HG02852 (cell line): ENCODE measurements at regions not wholly inside any gene's neighbourhood (a gene's known extent, or its start where the extent isn't known, plus 50 kb on each side); places are given as distances from the start of the nearest gene placed in this dataset.

Experiments used
- ATAC-seq: cut with Tn5 transposase; IDR thresholded peaks from one replicate; pipeline ENCODE4 v1.9.1; 2021; ENCODE audit warnings: mild to moderate bottlenecking, moderate library complexity; ENCODE audit not compliant: unreplicated experiment

GRCh38 chr4:121526509-121526908 lies 145.7 kb upstream of the QRFPR start:
- no peak for ATAC-seq

- ATAC-seq: no peak
These were observed 138.5 kb upstream of the QRFPR start for GRCh38 chr4:121519236-121519838.

GRCh38 chr4:121517241-121517640 lies 136.4 kb upstream of the QRFPR start:
- ATAC-seq: no peak

- ATAC-seq: no peak
These were observed 133.6 kb upstream of the QRFPR start for GRCh38 chr4:121514443-121514842.

GRCh38 chr4:121510341-121510874 lies 129.6 kb upstream of the QRFPR start:
- ATAC-seq: peak; percentile 69

GRCh38 chr4:121485190-121485804 lies 104.5 kb upstream of the QRFPR start:
- ATAC-seq: no peak

GRCh38 chr4:121484633-121485032 lies 103.8 kb upstream of the QRFPR start:
- ATAC-seq: peak; percentile 91

- no peak for ATAC-seq
These were observed 99.0 kb upstream of the QRFPR start for GRCh38 chr4:121479808-121480207.

GRCh38 chr4:121477480-121477879 lies 96.7 kb upstream of the QRFPR start:
- no peak for ATAC-seq

GRCh38 chr4:121477079-121477478 lies 96.3 kb upstream of the QRFPR start:
- ATAC-seq: no peak

- ATAC-seq: peak; percentile 72
These were observed 92.3 kb upstream of the QRFPR start for GRCh38 chr4:121472937-121473721.

- ATAC-seq: no peak
These were observed 84.0 kb upstream of the QRFPR start for GRCh38 chr4:121464854-121465253.

GRCh38 chr4:121462660-121463261 lies 81.9 kb upstream of the QRFPR start:
- ATAC-seq: peak; percentile 90

GRCh38 chr4:121459026-121459425 lies 78.2 kb upstream of the QRFPR start:
- ATAC-seq: no peak

GRCh38 chr4:121457278-121457875 lies 76.6 kb upstream of the QRFPR start:
- ATAC-seq: no peak

GRCh38 chr4:121455285-121455684 lies 74.5 kb upstream of the QRFPR start:
- ATAC-seq: no peak

GRCh38 chr4:121454251-121454979 lies 73.6 kb upstream of the QRFPR start:
- ATAC-seq: no peak

GRCh38 chr4:121451310-121451709 lies 70.5 kb upstream of the QRFPR start:
- ATAC-seq: no peak

GRCh38 chr4:121449416-121449815 lies 68.6 kb upstream of the QRFPR start:
- no peak for ATAC-seq

- ATAC-seq: no peak
These were observed 67.4 kb upstream of the QRFPR start for GRCh38 chr4:121448231-121448630.
